HCT116 (cell line): ENCODE measurements at regions not wholly inside any gene's neighbourhood (a gene's known extent, or its start where the extent isn't known, plus 50 kb on each side); places are given as distances from the start of the nearest gene placed in this dataset.

Source experiments
- ATAC-seq: fragments of 200-7000 bp; cut with Tn5 transposase; 2 replicates; pipeline ENCODE4 v1.9.1; 2020; ENCODE audit warnings: mild to moderate bottlenecking, moderate library complexity
- BruUV-seq: library from RNA; stranded (reverse); fragments of 400-500 nt; replicated peaks from 2 replicates; lab custom pipeline; 2021; lab: Mats Ljungman, UMichigan
- CTCF ChIA-PET: fragments of 300-600 bp; sonication (Branson Sonifier 250); formaldehyde crosslinking; loops from one replicate; lab custom pipeline; 2021; ENCODE audit warnings: antibody characterized with exemption; lab: Charles Lee
- POLR2A ChIA-PET: fragments of 300-600, 350-600 bp; sonication (Branson Sonifier 250); formaldehyde crosslinking; loops from one replicate; lab custom pipeline; 2021; ENCODE audit warnings: antibody characterized with exemption; lab: Charles Lee
- RAD21 ChIA-PET, 2 experiments: fragments of 300-600 bp; sonication (Branson Sonifier 250); formaldehyde crosslinking; loops; one replicate each; lab custom pipeline; 2023; ENCODE audit warnings: low total read pairs in 2 of 2; ENCODE audit not compliant: uncharacterized antibody in 2 of 2, unreplicated experiment in 2 of 2, low non-redundant PET in 1 of 2; lab: Charles Lee
- DNase-seq: peaks from one replicate; pipeline ENCODE4 v3.0.0-alpha.2; 2010; ENCODE audit warnings: low read depth, low spot score
- H2AFZ ChIP-seq: fragments of 200-600 bp; shearing (Covaris generic), sonication (generic); 2 replicates; pipeline ENCODE4 v1.6.1; 2017; ENCODE audit warnings: low read depth, mixed run types, mixed read lengths, antibody characterized with exemption, low read length; ENCODE audit not compliant: poor library complexity, severe bottlenecking
- H3K27ac ChIP-seq: 2 replicates; pipeline ENCODE4 v1.5.1; 2012; ENCODE audit warnings: low read depth, low read length
- H3K27me3 ChIP-seq: fragments of 200-600 bp; sonication (generic); 2 replicates; pipeline ENCODE4 v1.6.1; 2016; ENCODE audit warnings: mixed run types, low read length, mixed read lengths; ENCODE audit not compliant: insufficient read depth
- H3K36me3 ChIP-seq, 2 experiments: fragments of 200-500 bp in 1 of 2; fragments of 200-600 bp in 1 of 2; sonication (Bioruptor generic) in 1 of 2; sonication (generic) in 1 of 2; 2 replicates each; pipeline versions ENCODE4 v1.5.1 to v1.6.1; 2014 to 2016; ENCODE audit warnings: low read length in 2 of 2, inconsistent platforms in 1 of 2, mixed read lengths in 1 of 2, mixed run types in 1 of 2; ENCODE audit not compliant: insufficient read depth in 2 of 2, control insufficient read depth in 1 of 2
- H3K4me1 ChIP-seq, 2 experiments: fragments of 200-600 bp in 1 of 2; sonication (generic) in 1 of 2; 2 replicates each; pipeline versions ENCODE4 v1.5.1 to v1.6.1; 2012 to 2017; ENCODE audit warnings: low read length in 2 of 2, inconsistent platforms in 1 of 2, mild to moderate bottlenecking in 1 of 2, mixed read lengths in 1 of 2, mixed run types in 1 of 2, moderate library complexity in 1 of 2; ENCODE audit not compliant: insufficient read depth in 2 of 2, control insufficient read depth in 1 of 2
- H3K4me2 ChIP-seq: fragments of 200-600 bp; sonication (generic); 2 replicates; pipeline ENCODE4 v1.6.1; 2017; ENCODE audit warnings: mixed run types, low read length, mixed read lengths
- H3K4me3 ChIP-seq, 2 experiments: fragments of 200-600 bp in 1 of 2; sonication (generic) in 1 of 2; replicated peaks in 1 of 2; 2 replicates each; pipeline ENCODE4 v1.5.1; 2011 to 2016; ENCODE audit warnings: low read length in 2 of 2, control low read depth in 1 of 2, low read depth in 1 of 2, mild to moderate bottlenecking in 1 of 2, mixed read lengths in 1 of 2, mixed run types in 1 of 2
- H3K79me2 ChIP-seq: fragments of 200-600 bp; sonication (generic); 2 replicates; pipeline ENCODE4 v1.6.1; 2017; ENCODE audit warnings: mild to moderate bottlenecking, mixed run types, low read length, moderate library complexity, mixed read lengths; ENCODE audit not compliant: insufficient read depth
- H3K9ac ChIP-seq: fragments of 200-600 bp; sonication (generic); 2 replicates; pipeline ENCODE4 v1.6.1; 2016; ENCODE audit warnings: low read length, mixed read lengths
- H3K9me2 ChIP-seq: fragments of 200-600 bp; sonication (generic), shearing (Covaris generic); 2 replicates; pipeline ENCODE4 v1.6.1; 2017; ENCODE audit warnings: mixed run types, mild to moderate bottlenecking, moderate library complexity; ENCODE audit not compliant: insufficient read depth
- H3K9me3 ChIP-seq, 2 experiments: fragments of 200-500 bp in 1 of 2; fragments of 200-600 bp in 1 of 2; sonication (Bioruptor generic) in 1 of 2; sonication (generic) in 1 of 2; 2 replicates each; pipeline ENCODE4 v1.6.1; 2014 to 2017; ENCODE audit warnings: low read length in 2 of 2, mixed read lengths in 2 of 2, inconsistent platforms in 1 of 2, low read depth in 1 of 2, mild to moderate bottlenecking in 1 of 2, mixed run types in 1 of 2, moderate library complexity in 1 of 2; ENCODE audit not compliant: control insufficient read depth in 1 of 2, insufficient read depth in 1 of 2
- H4K20me1 ChIP-seq: fragments of 200-600 bp; sonication (generic), shearing (Covaris generic); 2 replicates; pipeline ENCODE4 v1.6.1; 2017; ENCODE audit warnings: mixed run types, mild to moderate bottlenecking, moderate library complexity; ENCODE audit not compliant: insufficient read depth
- ELF1 ChIP-seq: IDR thresholded peaks from 2 replicates; pipeline ENCODE4 v1.6.1; 2012; ENCODE audit warnings: low read depth, borderline replicate concordance
- POLR2A ChIP-seq: IDR thresholded peaks from 2 replicates; pipeline ENCODE4 v1.7.0; 2011; ENCODE audit warnings: borderline replicate concordance; ENCODE audit not compliant: insufficient read depth, insufficient read length; ENCODE audit errors: extremely low read depth
- POLR2AphosphoS5 ChIP-seq: IDR thresholded peaks from 2 replicates; pipeline ENCODE4 v1.6.1; 2011; ENCODE audit warnings: mild to moderate bottlenecking, low read depth, low read length, moderate library complexity
- REST ChIP-seq: IDR thresholded peaks from 2 replicates; pipeline ENCODE4 v1.6.1; 2012; ENCODE audit warnings: low read depth
- SP1 ChIP-seq: IDR thresholded peaks from 2 replicates; pipeline ENCODE4 v1.6.1; 2012; ENCODE audit warnings: low read depth
- TCF7L2 ChIP-seq: IDR thresholded peaks from 2 replicates; pipeline ENCODE4 v1.7.0; 2011; ENCODE audit warnings: borderline replicate concordance, inconsistent platforms; ENCODE audit not compliant: insufficient read depth, insufficient read length; ENCODE audit errors: extremely low read depth
- intact Hi-C: fragments of 100-400 bp; cut with micrococcal nuclease; formaldehyde crosslinking; loops from 2 replicates; pipeline ENCODE4 v1.10.0; 2022

GRCh38 chr16:85306071-85306792 lies 194.0 kb upstream of the CIBAR2 start:
- POLR2A ChIA-PET, result interaction anchor here (0.9 kb wide), 1 partner anchor 89 kb away, joined by 3 read pairs; no protein-coding TSS in a partner anchor
- Histone ChIP-seq H3K4me1 (peaks cover 45 to 55% of the 10 kb centered on the region in 2 experiments), H3K4me2 (peak overlapping the region; percentile 71), H4K20me1 (no peaks in the 10 kb centered on the region), H3K9me3 (no peaks in the 10 kb centered on the region), H3K79me2 (no peaks in the 10 kb centered on the region), H3K27ac (peak overlapping the region; percentile 29), H2AFZ (peak overlapping the region; percentile 24), H3K27me3 (no peaks in the 10 kb centered on the region), H3K9me2 (no peaks in the 10 kb centered on the region), H3K9ac (peak overlapping the region; percentile 37), H3K4me3 (peak overlapping the region; percentile 15 to 28), H3K36me3 (no peaks in the 10 kb centered on the region)
- TF ChIP-seq TCF7L2, result no peak
- no peak for TF ChIP-seq REST
- peak; percentile 58 for TF ChIP-seq POLR2AphosphoS5
- no peak for TF ChIP-seq SP1
- peak; percentile 46 for TF ChIP-seq POLR2A
- TF ChIP-seq ELF1, result no peak
- no TSS peak for BruUV-seq
- intact Hi-C loops, result no loop called here
- CTCF ChIA-PET, result interaction anchor here (0.8 to 4.6 kb wide), 8 partner anchors 8 to 191 kb away, joined by 3 to 21 read pairs (median 4); no protein-coding TSS in a partner anchor
- ATAC-seq (peak; percentile 80), DNase-seq (peak; percentile 65)
- RAD21 ChIA-PET, result no interaction called here
